ENCODE measurements at regions not wholly inside any gene's neighbourhood (a gene's known extent, or its start where the extent isn't known, plus 50 kb on each side); places are given as distances from the start of the nearest gene placed in this dataset.

GRCh38 chr6:74676906-74677305 lies 528.9 kb downstream of the COL12A1 start:
- POLR2A ChIA-PET, result no interaction called here
- no peak for TF ChIP-seq CTCF (IDR thresholded peaks at IDR 0.05; ENCODE audit: control extremely low read depth, extremely low read depth, low read depth, missing control alignments)
- no peak for DNase-seq (ENCODE audit: extremely low spot score)
- CTCF ChIA-PET, result no interaction called here

DNA sequence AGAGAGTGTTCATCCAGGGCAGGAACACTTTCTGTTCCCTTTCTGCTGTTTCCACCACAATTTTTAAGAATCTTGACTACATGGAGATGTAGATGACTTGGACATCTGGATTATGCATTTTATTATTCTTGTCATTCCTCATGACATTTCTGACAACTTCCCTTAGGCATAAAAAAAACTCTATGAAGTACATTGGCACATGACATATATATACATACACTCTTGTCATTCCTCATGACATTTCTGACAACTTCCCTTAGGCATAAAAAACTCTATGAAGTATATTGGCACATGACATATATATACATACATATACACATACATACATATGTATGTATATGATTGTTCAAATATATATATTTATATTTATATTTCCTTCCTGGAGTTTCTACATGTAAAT lies 531.5 kb downstream of the COL12A1 start:
- TF ChIP-seq CTCF (IDR thresholded peaks at IDR 0.05; ENCODE audit: control extremely low read depth, extremely low read depth, low read depth, missing control alignments), result no peak
- ChIA-PET POLR2A (no interaction called here), CTCF (interaction anchor here (0.9 kb wide), 1 partner anchor 19 kb away, joined by 3 read pairs; no protein-coding TSS in a partner anchor)
- no peak for DNase-seq (ENCODE audit: extremely low spot score)

DNA sequence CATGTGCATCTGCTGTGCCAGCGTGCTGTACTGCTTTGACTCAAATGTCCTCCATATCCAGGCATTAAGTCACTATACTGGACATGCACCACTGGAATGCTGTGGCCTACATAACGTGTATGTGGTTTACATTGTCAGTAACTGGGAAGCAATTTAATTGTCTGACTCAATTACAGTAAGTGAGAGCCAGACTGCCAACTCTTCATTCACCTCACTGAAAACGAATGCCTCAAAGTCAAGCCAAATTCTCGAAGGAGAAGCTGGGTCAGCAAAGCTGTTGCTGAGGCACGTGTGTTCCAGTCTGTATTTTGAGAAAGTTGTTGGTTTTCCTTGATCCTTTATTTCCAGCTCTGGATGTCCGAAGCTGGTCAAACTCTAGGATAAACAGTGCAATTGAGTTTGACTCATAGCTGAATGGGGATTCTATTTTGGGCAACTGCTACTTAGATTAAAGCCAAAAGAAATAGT lies 534.3 kb downstream of the COL12A1 start:
- CTCF ChIA-PET, result interaction anchor here (2.3 kb wide), 1 partner anchor 12 kb away, joined by 10 read pairs; no protein-coding TSS in a partner anchor
- POLR2A ChIA-PET, result no interaction called here
- TF ChIP-seq CTCF (IDR thresholded peaks at IDR 0.05; ENCODE audit: control extremely low read depth, extremely low read depth, low read depth, missing control alignments), result no peak
- no peak for DNase-seq (ENCODE audit: extremely low spot score)

DNA sequence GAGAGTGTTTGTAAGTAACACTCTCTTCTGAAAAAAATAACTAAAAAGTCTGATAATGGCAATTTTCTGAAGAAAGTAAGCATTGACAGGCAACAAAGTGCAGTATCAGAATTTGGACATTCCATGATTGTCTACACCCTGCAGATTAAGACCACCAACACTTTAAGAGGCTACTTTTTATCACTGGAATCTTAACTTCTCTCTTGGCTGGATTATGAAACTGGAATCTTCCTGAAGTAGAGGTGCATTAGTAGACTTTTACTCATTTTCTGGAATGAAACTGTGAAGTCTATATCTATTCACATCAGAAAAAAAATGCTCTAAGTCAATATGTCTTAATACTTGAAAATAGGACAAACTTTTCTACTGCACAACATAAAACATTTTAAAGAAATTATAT lies 547.5 kb downstream of the COL12A1 start:
- DNase-seq (ENCODE audit: extremely low spot score), result no peak
- TF ChIP-seq CTCF (IDR thresholded peaks at IDR 0.05; ENCODE audit: control extremely low read depth, extremely low read depth, low read depth, missing control alignments), result no peak
- POLR2A ChIA-PET, result no interaction called here
- CTCF ChIA-PET, result interaction anchor here (3.3 kb wide), 1 partner anchor 13 kb away, joined by 10 read pairs; no protein-coding TSS in a partner anchor

- CTCF ChIA-PET, result interaction anchor here (3.3 kb wide), 1 partner anchor 14 kb away, joined by 10 read pairs; no protein-coding TSS in a partner anchor
- no peak for TF ChIP-seq CTCF (IDR thresholded peaks at IDR 0.05; ENCODE audit: control extremely low read depth, extremely low read depth, low read depth, missing control alignments)
- DNase-seq (ENCODE audit: extremely low spot score), result no peak
- POLR2A ChIA-PET, result no interaction called here
These were observed 547.9 kb downstream of the COL12A1 start for GRCh38 chr6:74657931-74658330.

DNA sequence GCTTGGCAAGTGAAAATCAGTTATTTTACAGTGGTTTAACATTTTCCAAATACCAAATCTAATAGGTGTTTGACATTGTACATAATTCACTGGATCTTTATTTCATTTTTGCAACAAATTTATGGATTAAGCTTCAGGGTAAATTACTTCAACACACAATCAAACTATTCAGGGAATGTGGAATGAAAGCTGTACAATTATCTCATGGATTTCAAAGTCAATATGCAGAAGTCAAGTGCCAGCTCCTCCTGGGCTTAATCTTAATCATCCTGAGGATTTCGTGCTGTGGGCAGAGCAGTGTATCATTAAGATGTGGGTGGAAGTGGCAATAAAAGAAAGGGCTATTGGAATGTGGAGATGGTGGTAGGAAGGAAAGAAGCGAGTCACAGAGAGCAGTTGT lies 548.8 kb downstream of the COL12A1 start:
- ChIA-PET POLR2A (no interaction called here), CTCF (interaction anchor here (0.7 kb wide), 1 partner anchor 38 kb away, joined by 3 read pairs; no protein-coding TSS in a partner anchor)
- TF ChIP-seq CTCF (IDR thresholded peaks at IDR 0.05; ENCODE audit: control extremely low read depth, extremely low read depth, low read depth, missing control alignments), result no peak
- DNase-seq (ENCODE audit: extremely low spot score), result no peak

All from GM10248 (cell line).